ENCODE measurements at regions not wholly inside any gene's neighbourhood (a gene's known extent, or its start where the extent isn't known, plus 50 kb on each side); places are given as distances from the start of the nearest gene placed in this dataset.

- Histone ChIP-seq H3K14ac (ENCODE audit: insufficient read depth, low read length) (no peak overlapping the region), H3K9ac (ENCODE audit: extremely low read depth, insufficient read length, low read length) (no peak overlapping the region), H2BK5ac (ENCODE audit: insufficient read length, low read length) (no peak overlapping the region), H2BK12ac (ENCODE audit: insufficient read length, low read depth, low read length) (no peak overlapping the region), H3K18ac (ENCODE audit: insufficient read length, low read depth, low read length) (no peak overlapping the region), H2AFZ (ENCODE audit: low read length) (no peak overlapping the region), H4K8ac (replicated peaks; ENCODE audit: insufficient read length, low read depth, low read length) (no peak overlapping the region), H3K4ac (ENCODE audit: low read depth, low read length) (no peak overlapping the region), H3K4me1 (ENCODE audit: insufficient read depth, low read length) (no peaks in the 10 kb centered on the region), H3K4me2 (ENCODE audit: insufficient read depth, insufficient read length, low read length) (no peak overlapping the region), H4K91ac (ENCODE audit: insufficient read length, low read depth, low read length) (no peak overlapping the region), H2BK120ac (ENCODE audit: low read depth, low read length, poor library complexity, severe bottlenecking) (no peak overlapping the region), H3K27ac (ENCODE audit: insufficient read length, low read depth, low read length) (no peak overlapping the region), H2BK15ac (ENCODE audit: low read depth, low read length) (no peak overlapping the region), H3K56ac (ENCODE audit: insufficient read length, low read depth, low read length) (no peak overlapping the region), H2BK20ac (ENCODE audit: low read depth, low read length, poor library complexity, severe bottlenecking) (no peak overlapping the region), H3K27me3 (ENCODE audit: insufficient read depth, low read length) (no peaks in the 10 kb centered on the region), H3T11ph (ENCODE audit: low read length) (no peak overlapping the region), H4K5ac (ENCODE audit: insufficient read length, low read depth, low read length) (no peak overlapping the region), H3K79me1 (ENCODE audit: insufficient read depth, low read depth, low read length, poor library complexity, severe bottlenecking) (no peaks in the 10 kb centered on the region), H2AK5ac (ENCODE audit: insufficient read length, low read length) (no peak overlapping the region), H4K20me1 (ENCODE audit: control insufficient read depth, insufficient read depth, insufficient read length) (no peaks in the 10 kb centered on the region), H3K23me2 (ENCODE audit: insufficient read length, low read depth, low read length, poor library complexity, severe bottlenecking) (no peaks in the 10 kb centered on the region), H3K23ac (ENCODE audit: insufficient read length, low read depth, low read length) (no peak overlapping the region), H3K79me2 (ENCODE audit: insufficient read depth, low read length) (no peaks in the 10 kb centered on the region), H3K9me3 (ENCODE audit: control insufficient read depth, low read depth, low read length) (no peaks in the 10 kb centered on the region)
- H3K36me3 Mint-ChIP-seq (ENCODE audit: insufficient read depth in 1 of 3, low read depth in 3 of 3) = no peaks in the 10 kb centered on the region
- no peak overlapping the region for H3K4me3 Mint-ChIP-seq
- H3K27ac Mint-ChIP-seq = no peak overlapping the region
- peaks cover 5 to 6% of the 10 kb centered on the region in 2 experiments; a peak in 3 of 4 replicates for H3K4me1 Mint-ChIP-seq
- WGBS (ENCODE audit: extremely low coverage, insufficient read length, low lambda C conversion rate) = no CpG with 5 or more reads among the region's 2 CpGs
- DNase-seq = no peak
- no peaks in the 10 kb centered on the region for H3K27me3 Mint-ChIP-seq (ENCODE audit: low read depth)
- no peak for TF ChIP-seq CTCF (conservative IDR thresholded peaks at IDR 0.05)
- H3K9me3 Mint-ChIP-seq = no peaks in the 10 kb centered on the region
Measured at GRCh38 chr2:221120643-221121042, 451.5 kb downstream of the EPHA4 start.
